ENCODE measurements at regions not wholly inside any gene's neighbourhood (a gene's known extent, or its start where the extent isn't known, plus 50 kb on each side); places are given as distances from the start of the nearest gene placed in this dataset.

DNA sequence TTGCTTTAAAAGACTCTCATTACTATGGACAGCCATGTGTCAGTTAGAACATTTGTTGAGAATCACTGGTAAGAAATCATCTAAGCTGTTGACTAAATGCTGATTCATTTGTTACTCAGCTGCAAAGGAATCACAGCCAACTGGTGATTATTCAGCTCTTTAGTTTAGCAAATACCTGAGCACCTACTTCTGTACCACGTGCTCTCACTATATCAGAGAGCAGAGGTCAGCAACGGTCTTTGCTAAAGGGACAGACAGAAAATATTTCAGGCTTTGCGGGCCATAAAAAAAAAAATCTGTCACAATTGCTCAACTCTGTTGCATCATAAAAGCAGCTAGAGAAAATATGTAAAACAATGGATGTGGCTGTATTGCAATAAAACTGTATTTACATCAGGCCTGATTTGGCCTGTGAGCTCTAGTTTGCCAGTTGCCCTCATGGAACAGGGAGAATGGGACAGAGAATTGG, 377.6 kb downstream of the DNAH5 start:
- no peak for DNase-seq

- no peak for DNase-seq
Observed at GRCh38 chr5:13558408-13558807, 386.1 kb downstream of the DNAH5 start.

DNA sequence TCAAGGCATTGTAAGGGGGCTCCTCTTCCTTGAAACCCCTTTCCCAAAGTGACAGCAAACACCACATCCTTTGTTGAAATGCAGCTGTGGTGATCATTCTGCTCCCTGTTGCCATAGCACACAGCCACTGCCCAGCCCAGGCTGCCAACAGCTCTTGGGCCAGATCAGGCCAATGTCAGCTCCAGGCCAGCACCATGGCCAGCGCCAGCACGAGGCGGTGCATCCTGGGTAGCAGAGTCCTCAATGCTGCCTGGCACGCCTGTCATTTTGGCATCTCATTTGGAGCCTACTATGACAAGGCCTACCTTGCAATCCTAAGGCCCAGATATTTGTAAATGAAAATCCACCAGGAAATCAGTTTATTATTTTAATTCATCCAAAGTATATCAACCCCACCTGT, 390.6 kb downstream of the DNAH5 start:
- DNase-seq = peak; percentile 6

GRCh38 chr5:13552361-13552760, 392.1 kb downstream of the DNAH5 start:
- no peak for DNase-seq

DNA sequence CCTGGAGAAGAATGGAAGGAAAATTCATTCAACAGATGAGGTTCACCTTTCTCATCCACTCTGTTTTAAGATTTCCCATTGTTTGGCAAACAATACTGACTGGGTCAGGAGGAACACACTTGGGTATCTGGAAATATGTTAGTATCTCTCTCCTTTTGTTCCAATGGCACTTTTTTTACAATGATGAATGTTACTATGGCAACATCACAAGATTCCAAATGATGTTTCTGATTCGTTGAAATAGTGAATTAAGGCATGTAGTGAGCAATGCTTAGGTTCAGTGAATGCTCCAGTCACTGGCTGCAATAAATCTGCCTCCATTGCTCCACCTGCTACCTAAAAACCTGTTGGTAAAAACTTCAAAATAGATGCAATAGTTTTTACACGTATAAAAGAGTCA, 392.8 kb downstream of the DNAH5 start:
- DNase-seq = no peak

DNA sequence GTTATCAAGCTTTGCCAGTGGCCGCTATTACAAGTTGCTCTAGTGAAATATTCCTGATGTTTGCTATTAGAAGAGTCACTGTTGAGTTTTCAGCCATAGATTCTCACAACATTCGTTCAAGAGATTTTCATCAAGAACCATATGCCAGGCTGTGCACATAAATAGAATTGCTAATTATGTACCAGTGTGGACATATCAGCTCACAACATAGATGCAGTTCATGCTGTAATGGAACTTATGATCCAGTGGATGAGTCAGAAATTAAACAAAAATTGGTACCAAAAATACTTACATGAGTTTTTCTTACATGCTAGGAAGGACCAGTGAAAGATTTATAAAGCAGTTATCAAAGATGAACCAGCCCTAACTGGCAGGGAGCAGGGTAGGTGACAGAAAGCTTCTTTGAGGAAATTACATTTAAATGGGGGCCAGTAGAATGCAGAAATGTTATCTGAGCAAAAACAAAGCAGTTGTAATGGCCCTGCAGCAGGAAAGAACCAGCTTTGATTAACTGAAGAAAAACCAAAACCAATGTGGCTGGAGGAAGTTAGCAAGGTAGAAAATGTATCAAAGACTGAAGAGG, 404.2 kb downstream of the DNAH5 start:
- no peak for DNase-seq

- no peak for DNase-seq
Observed at GRCh38 chr5:13536933-13537332, 407.6 kb downstream of the DNAH5 start.

DNA sequence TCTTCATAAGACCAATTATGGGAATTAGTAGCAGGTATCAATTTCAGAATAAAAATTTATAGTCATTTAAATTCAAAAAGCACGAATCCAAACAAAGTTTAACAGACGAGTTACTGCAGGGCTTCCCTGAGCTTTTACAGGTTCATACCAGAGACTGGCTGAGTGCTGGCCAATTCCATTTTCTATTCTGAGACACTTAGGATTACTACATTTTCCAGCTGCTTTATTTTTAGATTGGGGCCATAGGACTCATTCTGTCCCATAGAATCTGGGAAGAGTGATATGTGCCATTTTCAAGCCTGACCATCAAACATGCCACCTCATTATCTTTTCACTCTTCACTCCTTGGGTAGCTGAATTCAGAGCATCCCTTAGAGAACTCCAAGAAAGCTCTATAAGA, 410.7 kb downstream of the DNAH5 start:
- DNase-seq = no peak

DNA sequence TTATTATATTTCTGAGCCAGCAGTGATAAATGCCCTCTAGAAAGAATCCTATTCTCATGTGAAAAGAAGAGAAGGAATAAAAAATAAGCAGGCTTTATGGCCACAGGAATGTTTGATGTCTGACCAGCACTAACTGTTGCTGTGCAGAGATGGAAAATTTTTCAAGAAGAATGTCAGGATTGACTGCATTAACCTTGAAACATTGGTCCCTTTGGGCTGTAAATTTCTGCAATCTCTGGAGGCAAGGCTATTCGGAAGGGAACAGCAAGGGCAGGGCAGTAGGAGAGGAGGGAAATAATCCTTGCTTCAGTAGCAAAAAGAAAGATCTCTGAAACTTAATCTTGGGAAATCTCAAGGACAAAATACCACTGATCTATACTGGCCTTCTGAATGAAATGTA, 415.2 kb downstream of the DNAH5 start:
- DNase-seq = no peak

- no peak for DNase-seq
Observed at GRCh38 chr5:13524936-13525335, 419.6 kb downstream of the DNAH5 start.

DNA sequence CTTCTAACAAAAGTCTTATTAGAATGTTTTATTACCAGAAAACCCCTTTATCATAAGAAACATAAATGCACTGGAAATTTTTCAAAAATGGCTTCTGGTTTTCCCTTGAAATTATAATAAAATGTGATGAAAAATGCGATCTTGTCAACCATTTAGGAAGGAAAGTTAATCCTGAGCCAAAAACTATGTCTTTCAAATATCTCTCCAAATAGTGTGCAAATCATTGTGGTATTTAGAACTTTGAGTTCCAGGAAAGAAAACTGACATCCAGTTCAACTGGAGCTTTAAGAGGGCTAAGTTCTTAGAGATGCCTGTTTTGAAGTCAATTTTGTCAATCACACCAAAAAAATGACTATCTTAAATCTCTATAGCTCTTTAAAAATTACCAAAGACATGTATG, 425.4 kb downstream of the DNAH5 start:
- no peak for DNase-seq

DNA sequence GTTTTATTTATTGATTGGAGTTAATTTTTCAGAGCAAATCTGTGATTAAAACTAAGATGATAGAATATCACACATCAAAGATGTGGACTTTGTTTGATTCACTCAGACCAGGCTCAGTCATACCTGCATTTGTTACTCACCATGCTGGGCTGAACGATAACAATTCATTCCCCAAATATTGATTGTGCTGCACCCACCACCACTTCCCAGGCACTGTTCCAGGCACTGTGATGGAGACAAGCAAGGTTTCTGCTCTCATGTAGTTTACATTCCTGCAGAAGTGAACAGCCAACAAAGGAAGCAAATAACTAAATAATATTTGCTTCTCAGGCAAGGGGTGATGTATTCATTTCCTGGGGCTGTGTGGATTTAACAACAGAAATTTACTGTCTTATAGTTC, 428.3 kb downstream of the DNAH5 start:
- DNase-seq = no peak

DNA sequence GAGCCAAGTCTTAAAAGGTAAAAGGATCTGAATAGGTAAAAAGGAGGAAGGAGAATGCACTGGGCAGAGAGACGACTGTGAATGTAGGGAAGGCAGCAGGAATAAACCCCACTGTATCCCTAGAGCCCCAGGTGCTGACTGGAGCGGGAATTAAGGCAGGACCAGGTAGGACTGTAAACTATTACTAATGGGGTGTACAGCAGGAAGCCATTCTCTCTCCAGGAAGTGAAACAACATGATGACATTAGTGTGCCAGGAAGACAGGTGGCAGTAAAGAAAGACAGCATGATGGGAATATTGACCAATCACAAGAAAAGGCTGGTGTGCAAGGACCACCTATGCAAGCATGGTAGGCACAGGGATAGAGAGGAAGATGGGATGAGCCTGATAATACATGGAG, 433.0 kb downstream of the DNAH5 start:
- DNase-seq = no peak

DNA sequence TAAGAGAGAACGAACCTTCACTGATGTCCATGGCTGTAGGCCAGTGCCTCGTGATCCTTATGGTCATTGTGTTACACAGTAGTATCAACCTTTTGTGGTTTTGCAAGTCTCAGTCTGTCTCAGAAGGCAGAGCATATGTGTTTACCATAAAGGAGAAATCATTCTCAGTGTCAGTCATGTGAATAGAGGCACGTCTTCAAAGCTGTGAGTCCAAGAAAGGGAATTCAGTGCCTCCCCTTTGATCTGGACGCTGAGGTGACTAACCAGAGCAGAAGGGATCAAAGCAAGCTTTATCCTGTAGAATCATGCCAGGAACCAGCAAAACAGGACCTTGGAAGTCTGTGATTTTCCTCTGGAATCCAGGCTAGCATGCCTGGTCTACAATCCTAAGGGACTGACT, 433.9 kb downstream of the DNAH5 start:
- no peak for DNase-seq

GRCh38 chr5:13508559-13508958, 435.9 kb downstream of the DNAH5 start:
- DNase-seq = no peak

- no peak for DNase-seq
Observed at GRCh38 chr5:13505326-13505725, 439.2 kb downstream of the DNAH5 start.

- DNase-seq = no peak
Observed at GRCh38 chr5:13503017-13503416, 441.5 kb downstream of the DNAH5 start.

- no peak for DNase-seq
Observed at GRCh38 chr5:13501176-13501575, 443.3 kb downstream of the DNAH5 start.

DNA sequence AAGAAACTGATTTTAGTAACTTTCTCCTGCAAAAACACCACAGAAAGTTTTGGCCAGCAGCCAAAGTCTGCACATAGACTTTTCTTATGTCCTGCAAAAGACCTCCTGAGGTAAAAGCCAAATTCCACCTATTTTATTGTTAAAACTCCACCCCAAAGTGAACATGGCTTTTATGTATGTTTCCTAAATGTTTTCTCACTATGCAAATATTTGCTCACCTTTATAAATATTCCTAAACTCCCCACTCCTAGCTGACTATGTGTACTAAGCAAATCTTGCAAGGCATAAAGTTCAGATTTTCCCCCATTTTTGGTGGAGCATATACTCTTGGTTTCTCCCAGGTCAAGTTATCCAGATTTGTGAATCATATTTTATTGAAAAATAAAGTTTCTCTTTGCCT, 446.2 kb downstream of the DNAH5 start:
- no peak for DNase-seq

- DNase-seq = no peak
Observed at GRCh38 chr5:13488254-13488931, 456.1 kb downstream of the DNAH5 start.

- no peak for DNase-seq
Observed at GRCh38 chr5:13480834-13481233, 463.7 kb downstream of the DNAH5 start.

DNA sequence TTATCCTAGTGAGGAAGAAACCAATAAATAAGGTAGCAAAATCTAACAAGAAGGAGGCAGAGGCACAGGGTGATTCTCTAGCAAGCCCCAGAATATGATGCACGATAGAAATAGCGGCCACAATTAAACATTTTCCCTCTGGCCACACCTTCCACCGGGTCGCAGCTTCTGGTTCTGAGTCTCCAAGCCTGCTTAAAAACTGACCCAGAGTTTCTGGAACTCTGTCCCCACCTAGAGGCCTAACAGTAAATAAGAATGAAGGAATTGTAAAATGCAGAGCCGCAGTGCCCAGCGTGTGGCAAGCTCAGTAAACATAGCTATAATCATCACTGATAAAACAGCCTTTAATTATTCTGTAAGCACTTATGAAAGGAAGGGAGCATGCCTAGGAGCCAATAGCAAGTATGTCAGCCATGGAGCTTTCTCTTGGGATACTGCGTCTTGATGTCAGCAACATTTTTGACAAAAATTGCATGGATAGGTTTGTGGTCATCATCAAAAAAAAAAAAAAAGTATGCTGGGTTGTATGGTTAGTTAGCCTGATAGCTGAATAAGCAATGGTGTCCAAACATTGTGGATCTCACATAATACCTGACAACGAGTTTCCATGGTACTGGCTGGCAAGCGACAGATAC, 465.5 kb downstream of the DNAH5 start:
- peak; percentile 18 for DNase-seq

DNA sequence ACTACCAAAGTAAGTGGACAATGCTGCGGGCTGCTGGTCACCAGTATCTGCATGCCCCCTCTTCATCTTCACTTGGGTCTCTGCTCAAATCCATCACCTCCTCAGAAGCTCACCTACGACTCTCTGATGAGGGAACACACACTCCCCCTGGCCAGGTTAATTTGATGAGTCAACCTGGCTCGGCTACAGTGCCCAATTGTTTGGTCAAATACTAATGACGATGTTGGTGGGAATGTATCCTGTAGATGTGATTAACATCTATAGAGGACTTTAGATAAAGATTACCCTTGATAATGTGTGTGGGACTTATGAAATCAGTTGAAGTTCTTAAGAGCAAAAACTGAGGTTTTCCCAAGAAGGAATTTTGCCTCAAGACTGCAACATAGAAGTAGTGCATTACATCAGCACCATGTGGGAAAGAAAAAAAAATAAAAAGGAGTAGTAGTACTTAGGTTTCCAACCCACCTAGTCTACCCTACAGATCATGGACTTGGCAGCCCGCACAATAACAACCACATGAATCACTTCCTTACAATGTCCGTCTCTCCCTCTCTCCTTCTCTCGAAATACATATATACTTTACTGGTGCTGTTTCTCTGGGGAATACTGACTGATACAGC, 467.3 kb downstream of the DNAH5 start:
- no peak for DNase-seq

GRCh38 chr5:13472842-13473241, 471.6 kb downstream of the DNAH5 start:
- no peak for DNase-seq
